GM19043 (cell line): ENCODE measurements at regions not wholly inside any gene's neighbourhood (a gene's known extent, or its start where the extent isn't known, plus 50 kb on each side); places are given as distances from the start of the nearest gene placed in this dataset.

Experiments used
- ATAC-seq: cut with Tn5 transposase; IDR thresholded peaks from one replicate; pipeline ENCODE4 v1.9.1; 2021; ENCODE audit warnings: low read depth; ENCODE audit not compliant: unreplicated experiment

- no peak for ATAC-seq
These were observed 59.9 kb upstream of the ZFR start for GRCh38 chr5:32504329-32504988.

GRCh38 chr5:32503261-32503660, 58.7 kb upstream of the ZFR start:
- no peak for ATAC-seq

DNA sequence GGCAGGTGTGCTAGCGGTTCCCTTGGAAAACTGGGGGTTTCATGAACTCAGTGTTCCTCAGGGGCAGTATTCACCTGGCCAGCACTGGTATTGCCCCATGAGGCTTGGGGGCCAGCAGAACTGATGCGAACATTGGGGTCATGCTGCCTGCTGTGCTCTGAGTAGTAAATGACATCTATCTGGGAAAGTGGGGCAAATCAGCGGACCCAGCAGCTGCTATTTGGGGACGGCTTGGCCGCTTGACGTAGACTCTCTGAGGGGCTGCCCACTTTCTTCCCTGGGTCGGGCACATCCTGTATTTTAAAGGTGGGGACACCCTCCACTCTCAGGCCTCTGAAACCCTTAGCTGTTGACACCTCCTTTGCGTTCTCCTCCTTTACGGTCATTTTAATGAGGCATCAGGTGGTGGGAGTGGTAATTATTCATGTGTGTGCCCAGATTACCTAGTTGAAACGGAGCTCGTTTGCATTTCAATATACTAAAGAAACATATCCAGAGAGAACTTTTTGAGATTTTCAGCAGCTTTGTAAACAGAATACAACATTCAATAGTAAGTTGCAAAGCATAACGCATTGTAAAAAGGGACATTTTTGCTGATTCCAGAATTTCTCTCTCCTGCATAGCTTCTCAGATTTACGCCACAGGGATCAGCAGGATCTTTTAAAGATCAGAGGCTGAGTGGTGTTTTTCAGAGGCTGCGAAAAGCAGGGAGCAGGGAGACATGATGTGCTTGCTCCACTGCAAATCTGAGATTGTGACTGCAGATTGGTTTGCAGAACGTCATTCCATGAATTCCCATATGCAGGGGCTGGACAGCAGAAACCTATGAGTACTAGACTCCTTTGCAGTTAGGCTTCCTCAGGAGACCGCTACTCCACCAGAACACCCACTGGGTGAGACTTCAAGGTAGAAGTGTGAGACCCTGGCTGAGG, 56.8 kb upstream of the ZFR start:
- ATAC-seq: no peak

- ATAC-seq: no peak
These were observed 55.6 kb upstream of the ZFR start for GRCh38 chr5:32500181-32500580.

DNA sequence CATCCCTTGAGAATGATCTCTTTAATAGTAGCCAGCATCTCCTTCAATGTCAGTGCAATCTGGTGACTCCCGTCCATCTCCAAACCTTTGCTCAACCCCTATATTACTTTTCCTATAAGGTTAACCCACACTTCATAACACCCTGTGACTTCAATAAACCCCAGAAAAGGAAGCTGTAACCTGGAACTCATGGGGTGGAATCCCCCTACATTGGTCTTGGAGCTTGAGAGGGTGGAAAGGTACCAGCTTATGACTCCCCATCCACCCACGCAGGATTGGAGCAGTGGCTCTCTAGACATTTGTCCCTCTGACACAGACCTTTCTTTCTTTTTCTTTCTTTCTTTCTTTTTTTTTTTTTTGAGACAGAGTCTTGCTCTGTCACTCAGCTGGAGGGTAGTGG, 54.7 kb upstream of the ZFR start:
- ATAC-seq: no peak

DNA sequence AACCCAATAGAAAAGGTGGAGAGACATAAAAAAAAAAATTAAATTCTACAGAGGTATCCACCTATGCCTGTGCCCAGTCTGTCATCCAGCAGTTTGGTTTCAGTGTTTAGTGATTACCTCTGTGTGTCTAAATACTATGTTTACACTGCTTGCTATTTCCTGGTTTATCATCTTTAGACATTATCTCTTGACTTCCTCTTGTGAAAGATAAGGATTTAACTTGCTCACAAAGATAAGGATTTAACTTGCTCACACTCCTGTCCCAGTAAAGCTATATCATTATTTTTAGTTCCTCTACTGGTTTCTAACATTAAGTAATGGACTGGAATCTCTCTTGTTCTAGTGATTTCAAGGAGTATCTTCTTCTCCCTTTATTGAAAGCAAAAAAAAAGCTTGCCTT, 53.9 kb upstream of the ZFR start:
- ATAC-seq: no peak

DNA sequence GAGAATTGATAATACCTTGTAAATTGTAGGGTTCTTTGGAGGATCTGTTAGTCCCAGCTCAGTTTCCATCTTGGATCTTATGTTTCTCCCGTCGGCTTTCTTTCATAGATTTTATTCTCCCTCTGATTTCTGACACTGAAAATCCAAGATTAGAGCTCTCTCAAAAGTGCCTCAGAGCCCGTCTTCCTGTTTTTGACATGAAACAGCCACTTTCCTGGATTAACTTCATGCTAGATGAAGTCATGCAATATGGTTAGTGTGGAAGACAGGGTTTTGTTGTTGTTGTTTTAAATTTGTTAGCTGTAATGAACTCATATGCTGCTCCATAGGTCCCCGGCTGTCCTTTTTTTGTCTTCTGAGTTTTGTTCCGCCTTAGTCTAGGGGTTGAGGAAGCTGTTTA, 51.6 kb upstream of the ZFR start:
- no peak for ATAC-seq

DNA sequence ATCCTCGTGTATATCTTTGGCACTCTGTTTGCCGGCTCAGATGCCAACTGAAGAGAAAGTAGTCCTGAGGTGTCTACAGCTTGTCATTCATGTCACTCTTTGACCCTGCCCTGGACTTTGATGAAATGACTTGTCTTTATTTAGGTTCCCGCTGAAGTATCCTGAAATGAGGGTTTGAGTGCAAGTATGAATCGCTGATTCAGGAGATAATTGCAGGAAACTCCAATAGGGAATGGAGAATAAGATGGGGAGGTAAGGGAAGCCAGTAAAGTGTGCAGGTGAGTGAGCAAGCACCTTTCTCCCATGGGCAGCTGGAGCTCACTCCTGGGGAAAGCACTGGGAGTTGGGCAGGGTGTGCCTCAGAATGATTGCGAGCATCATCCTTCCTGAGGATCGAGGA, 50.3 kb upstream of the ZFR start:
- ATAC-seq: no peak
